ENCODE measurements at regions not wholly inside any gene's neighbourhood (a gene's known extent, or its start where the extent isn't known, plus 50 kb on each side); places are given as distances from the start of the nearest gene placed in this dataset.

DNA sequence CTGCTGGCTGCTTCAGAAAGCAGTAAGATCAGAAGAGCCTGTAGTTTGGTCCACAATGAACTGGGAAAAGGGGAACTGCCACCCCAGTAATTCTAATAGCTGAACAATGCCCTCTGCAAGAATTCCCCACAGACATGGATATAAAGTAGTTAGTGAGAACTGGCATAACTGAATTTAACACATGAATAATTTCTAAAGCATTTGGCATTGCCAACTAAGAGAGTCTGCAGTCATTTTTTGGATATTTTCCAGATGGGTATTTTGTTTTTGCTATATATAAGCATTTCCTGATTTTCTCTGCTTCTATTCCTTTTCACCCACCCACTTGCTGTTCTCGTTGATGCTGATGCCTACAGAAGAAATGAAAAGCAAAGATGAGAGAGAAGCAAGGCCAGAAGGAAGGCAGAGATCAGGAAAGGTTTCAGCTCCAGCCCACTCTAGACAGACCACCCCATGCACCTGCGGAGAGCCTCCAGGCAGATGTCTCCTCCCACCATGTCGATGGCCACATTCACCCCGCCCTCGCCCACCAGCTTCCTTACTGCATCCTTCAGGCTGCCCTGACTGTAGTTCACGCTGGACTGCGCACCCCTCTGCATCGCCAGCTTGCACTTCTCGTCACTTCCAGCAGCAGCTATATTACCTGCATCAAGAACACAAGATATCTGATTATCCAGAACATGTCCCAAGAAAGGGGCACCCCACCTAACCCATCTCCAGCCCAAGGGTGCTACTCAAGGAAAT lies 55.9 kb upstream of the SEC16B start:
- TF ChIP-seq, protein P1, sequence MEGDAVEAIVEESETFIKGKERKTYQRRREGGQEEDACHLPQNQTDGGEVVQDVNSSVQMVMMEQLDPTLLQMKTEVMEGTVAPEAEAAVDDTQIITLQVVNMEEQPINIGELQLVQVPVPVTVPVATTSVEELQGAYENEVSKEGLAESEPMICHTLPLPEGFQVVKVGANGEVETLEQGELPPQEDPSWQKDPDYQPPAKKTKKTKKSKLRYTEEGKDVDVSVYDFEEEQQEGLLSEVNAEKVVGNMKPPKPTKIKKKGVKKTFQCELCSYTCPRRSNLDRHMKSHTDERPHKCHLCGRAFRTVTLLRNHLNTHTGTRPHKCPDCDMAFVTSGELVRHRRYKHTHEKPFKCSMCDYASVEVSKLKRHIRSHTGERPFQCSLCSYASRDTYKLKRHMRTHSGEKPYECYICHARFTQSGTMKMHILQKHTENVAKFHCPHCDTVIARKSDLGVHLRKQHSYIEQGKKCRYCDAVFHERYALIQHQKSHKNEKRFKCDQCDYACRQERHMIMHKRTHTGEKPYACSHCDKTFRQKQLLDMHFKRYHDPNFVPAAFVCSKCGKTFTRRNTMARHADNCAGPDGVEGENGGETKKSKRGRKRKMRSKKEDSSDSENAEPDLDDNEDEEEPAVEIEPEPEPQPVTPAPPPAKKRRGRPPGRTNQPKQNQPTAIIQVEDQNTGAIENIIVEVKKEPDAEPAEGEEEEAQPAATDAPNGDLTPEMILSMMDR (IDR thresholded peaks at IDR 0.05), result no peak
- no peak for TF ChIP-seq SMC3 (IDR thresholded peaks at IDR 0.05; ENCODE audit: low read depth, low read length)
- TF ChIP-seq, protein P2, sequence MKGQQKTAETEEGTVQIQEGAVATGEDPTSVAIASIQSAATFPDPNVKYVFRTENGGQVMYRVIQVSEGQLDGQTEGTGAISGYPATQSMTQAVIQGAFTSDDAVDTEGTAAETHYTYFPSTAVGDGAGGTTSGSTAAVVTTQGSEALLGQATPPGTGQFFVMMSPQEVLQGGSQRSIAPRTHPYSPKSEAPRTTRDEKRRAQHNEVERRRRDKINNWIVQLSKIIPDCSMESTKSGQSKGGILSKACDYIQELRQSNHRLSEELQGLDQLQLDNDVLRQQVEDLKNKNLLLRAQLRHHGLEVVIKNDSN (IDR thresholded peaks at IDR 0.05; ENCODE audit: borderline replicate concordance, low read depth), result no peak
- no peak for TF ChIP-seq GABPA (IDR thresholded peaks at IDR 0.05; ENCODE audit: low read depth)
- no peak for TF ChIP-seq POLR2AphosphoS5 (IDR thresholded peaks at IDR 0.05; ENCODE audit: low read depth, low read length)
- TF ChIP-seq EZH2phosphoT487 (IDR thresholded peaks at IDR 0.05; ENCODE audit: borderline replicate concordance, low read depth), result no peak
- TF ChIP-seq EP300 (IDR thresholded peaks at IDR 0.05; ENCODE audit: borderline replicate concordance in 1 of 2, low read depth in 1 of 2, low read length in 1 of 2), result no peak
- no peak for TF ChIP-seq FOXM1 (IDR thresholded peaks at IDR 0.05; ENCODE audit: low read depth)
